ENCODE measurements at regions not wholly inside any gene's neighbourhood (a gene's known extent, or its start where the extent isn't known, plus 50 kb on each side); places are given as distances from the start of the nearest gene placed in this dataset.

DNA sequence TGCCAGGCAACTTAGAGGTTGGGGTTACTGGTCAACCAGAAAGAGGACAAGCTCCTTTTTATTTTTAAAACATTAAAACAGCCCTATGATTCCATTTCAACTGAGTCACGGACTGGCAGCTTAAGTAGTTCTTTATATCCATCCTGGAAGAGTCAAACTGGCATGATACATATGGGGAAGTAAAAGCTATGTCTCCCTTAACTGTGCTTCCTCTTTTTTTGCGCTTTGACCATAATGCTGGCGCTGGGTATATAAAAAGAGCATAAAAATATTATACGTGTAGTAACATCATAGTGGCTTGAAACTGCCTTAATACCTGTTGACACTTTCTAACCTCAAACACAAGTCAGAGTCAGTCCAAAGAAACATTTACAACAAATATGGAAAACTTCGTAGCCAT lies 274.4 kb downstream of the CSNK1G3 start:
- H3K27ac ChIP-seq (ENCODE audit: insufficient read length, low read depth, low read length): no peak overlapping the region

More for the DNA sequence above, 274.4 kb downstream of the CSNK1G3 start:
- Histone ChIP-seq H4K5ac (ENCODE audit: insufficient read length, low read depth, low read length) (no peak overlapping the region), H3K4me2 (ENCODE audit: insufficient read depth, insufficient read length, low read length) (no peak overlapping the region), H3K23me2 (ENCODE audit: insufficient read length, low read depth, low read length, poor library complexity, severe bottlenecking) (no peaks in the 10 kb centered on the region), H2BK120ac (ENCODE audit: low read depth, low read length, poor library complexity, severe bottlenecking) (no peak overlapping the region), H4K20me1 (ENCODE audit: control insufficient read depth, insufficient read depth, insufficient read length) (no peaks in the 10 kb centered on the region), H4K91ac (ENCODE audit: insufficient read length, low read depth, low read length) (no peak overlapping the region), H3K27me3 (ENCODE audit: insufficient read depth, low read length) (no peaks in the 10 kb centered on the region), H3K79me2 (ENCODE audit: insufficient read depth, low read length) (no peaks in the 10 kb centered on the region), H2BK20ac (ENCODE audit: low read depth, low read length, poor library complexity, severe bottlenecking) (no peak overlapping the region), H4K8ac (replicated peaks; ENCODE audit: insufficient read length, low read depth, low read length) (no peak overlapping the region), H3K79me1 (ENCODE audit: insufficient read depth, low read depth, low read length, poor library complexity, severe bottlenecking) (no peaks in the 10 kb centered on the region), H3K9me3 (ENCODE audit: control insufficient read depth, low read depth, low read length) (peaks cover 9% of the 10 kb centered on the region), H3K18ac (ENCODE audit: insufficient read length, low read depth, low read length) (no peak overlapping the region), H3K4me1 (ENCODE audit: insufficient read depth, low read length) (peaks cover 4% of the 10 kb centered on the region; the same call in 1 of the 2 replicates), H3K14ac (ENCODE audit: insufficient read depth, low read length) (no peak overlapping the region), H3T11ph (ENCODE audit: low read length) (no peak overlapping the region), H3K4ac (ENCODE audit: low read depth, low read length) (no peak overlapping the region), H2BK12ac (ENCODE audit: insufficient read length, low read depth, low read length) (no peak overlapping the region), H2AFZ (ENCODE audit: low read length) (no peak overlapping the region), H3K9ac (ENCODE audit: extremely low read depth, insufficient read length, low read length) (no peak overlapping the region), H3K23ac (ENCODE audit: insufficient read length, low read depth, low read length) (no peak overlapping the region), H2BK5ac (ENCODE audit: insufficient read length, low read length) (no peak overlapping the region), H2BK15ac (ENCODE audit: low read depth, low read length) (no peak overlapping the region), H2AK5ac (ENCODE audit: insufficient read length, low read length) (no peak overlapping the region), H3K56ac (ENCODE audit: insufficient read length, low read depth, low read length) (no peak overlapping the region)
- H3K4me1 Mint-ChIP-seq: peaks cover 9 to 20% of the 10 kb centered on the region in 2 experiments
- DNase-seq: no peak
- no peak overlapping the region for H3K27ac Mint-ChIP-seq
- TF ChIP-seq, protein P1, sequence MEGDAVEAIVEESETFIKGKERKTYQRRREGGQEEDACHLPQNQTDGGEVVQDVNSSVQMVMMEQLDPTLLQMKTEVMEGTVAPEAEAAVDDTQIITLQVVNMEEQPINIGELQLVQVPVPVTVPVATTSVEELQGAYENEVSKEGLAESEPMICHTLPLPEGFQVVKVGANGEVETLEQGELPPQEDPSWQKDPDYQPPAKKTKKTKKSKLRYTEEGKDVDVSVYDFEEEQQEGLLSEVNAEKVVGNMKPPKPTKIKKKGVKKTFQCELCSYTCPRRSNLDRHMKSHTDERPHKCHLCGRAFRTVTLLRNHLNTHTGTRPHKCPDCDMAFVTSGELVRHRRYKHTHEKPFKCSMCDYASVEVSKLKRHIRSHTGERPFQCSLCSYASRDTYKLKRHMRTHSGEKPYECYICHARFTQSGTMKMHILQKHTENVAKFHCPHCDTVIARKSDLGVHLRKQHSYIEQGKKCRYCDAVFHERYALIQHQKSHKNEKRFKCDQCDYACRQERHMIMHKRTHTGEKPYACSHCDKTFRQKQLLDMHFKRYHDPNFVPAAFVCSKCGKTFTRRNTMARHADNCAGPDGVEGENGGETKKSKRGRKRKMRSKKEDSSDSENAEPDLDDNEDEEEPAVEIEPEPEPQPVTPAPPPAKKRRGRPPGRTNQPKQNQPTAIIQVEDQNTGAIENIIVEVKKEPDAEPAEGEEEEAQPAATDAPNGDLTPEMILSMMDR (conservative IDR thresholded peaks at IDR 0.05): no peak
- no peak overlapping the region for H3K4me3 Mint-ChIP-seq
- WGBS (ENCODE audit: extremely low coverage, insufficient read length, low lambda C conversion rate): no CpG with 5 or more reads among the region's 5 CpGs
- peaks cover 13 to 17% (median 14%) of the 10 kb centered on the region in 3 experiments for H3K36me3 Mint-ChIP-seq (ENCODE audit: insufficient read depth in 1 of 3, low read depth in 3 of 3)
- peaks cover 12 to 16% of the 10 kb centered on the region in 2 experiments for H3K9me3 Mint-ChIP-seq
- H3K27me3 Mint-ChIP-seq (ENCODE audit: low read depth): no peaks in the 10 kb centered on the region
